T-cell (primary cell): ENCODE measurements at regions not wholly inside any gene's neighbourhood (a gene's known extent, or its start where the extent isn't known, plus 50 kb on each side); places are given as distances from the start of the nearest gene placed in this dataset.

ENCODE experiments used
- ATAC-seq, 4 experiments: fragments of 200-7000 bp in 3 of 4; fragments of 150-1000 bp in 1 of 4; cut with Tn5 transposase; replicated peaks in 1 of 4; 1 replicate in 3 of 4; 2 replicates in 1 of 4; pipeline ENCODE4 v1.10.0; 2021; ENCODE audit warnings: moderate library complexity in 3 of 4, mild to moderate bottlenecking in 2 of 4, moderate number of reproducible peaks in 1 of 4
- CTCF ChIA-PET, 2 donors: fragments of 300-600 bp; sonication (Branson Sonifier 250); formaldehyde crosslinking; loops; one replicate each; lab custom pipeline; 2022; ENCODE audit warnings: antibody characterized with exemption in 2 of 2; lab: Charles Lee
- POLR2A ChIA-PET, 2 donors: fragments of 300-600 bp; sonication (Branson Sonifier 250); formaldehyde crosslinking; loops; one replicate each; lab custom pipeline; 2022; ENCODE audit warnings: antibody characterized with exemption in 2 of 2; lab: Charles Lee
- DNase-seq, 35 experiments: peaks; one replicate each; pipeline versions ENCODE4 v3.0.0 to v3.0.0-alpha.2; 2013 to 2023
- H3K27ac ChIP-seq: one replicate; pipeline ENCODE4 v1.5.1; 2013; ENCODE audit warnings: low read length
- H3K27me3 ChIP-seq, 2 experiments: replicated peaks in 1 of 2; 1 replicate in 1 of 2; 2 replicates in 1 of 2; pipeline versions ENCODE4 v1.6.1 to v1.7.0; 2013; ENCODE audit warnings: low read length in 1 of 2, mixed read lengths in 1 of 2; ENCODE audit not compliant: control insufficient read depth in 2 of 2, insufficient read depth in 2 of 2; ENCODE audit errors: extremely low read depth in 1 of 2
- H3K36me3 ChIP-seq, 2 donors: 1 replicate in 1 of 2; 2 replicates in 1 of 2; pipeline versions ENCODE4 v1.6.1 to v1.7.0; 2013; ENCODE audit warnings: low read length in 1 of 2; ENCODE audit not compliant: control insufficient read depth in 2 of 2, insufficient read depth in 1 of 2; ENCODE audit errors: extremely low read depth in 1 of 2
- H3K4me1 ChIP-seq, 2 experiments: 1 replicate in 1 of 2; 2 replicates in 1 of 2; pipeline versions ENCODE4 v1.6.1 to v1.7.0; 2013; ENCODE audit warnings: low read length in 2 of 2, mixed read lengths in 1 of 2; ENCODE audit not compliant: insufficient read depth in 2 of 2, control insufficient read depth in 1 of 2; ENCODE audit errors: extremely low read depth in 1 of 2
- H3K4me3 ChIP-seq, 2 donors: 1 replicate in 1 of 2; 2 replicates in 1 of 2; pipeline versions ENCODE4 v1.5.1 to v1.7.0; 2013; ENCODE audit warnings: mild to moderate bottlenecking in 2 of 2, low read length in 1 of 2, moderate library complexity in 1 of 2; ENCODE audit not compliant: control insufficient read depth in 1 of 2; ENCODE audit errors: extremely low read depth in 1 of 2
- H3K9me3 ChIP-seq: 2 replicates; pipeline ENCODE4 v1.7.0; 2013
- H3K27ac Mint-ChIP-seq, 2 donors: one replicate each; pipeline ENCODE4 v1.8.0; 2020 to 2021; ENCODE audit warnings: mild to moderate bottlenecking in 2 of 2, mixed read lengths in 2 of 2
- H3K27me3 Mint-ChIP-seq, 2 donors: one replicate each; pipeline ENCODE4 v1.8.0; 2021 to 2022; ENCODE audit warnings: mixed read lengths in 2 of 2
- H3K36me3 Mint-ChIP-seq: one replicate; pipeline ENCODE4 v1.8.0; 2021; ENCODE audit warnings: mixed read lengths
- H3K4me1 Mint-ChIP-seq, 3 donors: one replicate each; pipeline ENCODE4 v1.8.0; 2020 to 2022; ENCODE audit warnings: mixed read lengths in 3 of 3, mild to moderate bottlenecking in 1 of 3
- H3K4me3 Mint-ChIP-seq, 3 donors: one replicate each; pipeline ENCODE4 v1.8.0; 2020 to 2022; ENCODE audit warnings: mild to moderate bottlenecking in 3 of 3, mixed read lengths in 3 of 3, moderate library complexity in 3 of 3
- H3K9me3 Mint-ChIP-seq, 3 donors: one replicate each; pipeline ENCODE4 v1.8.0; 2020 to 2022; ENCODE audit warnings: mixed read lengths in 3 of 3
- WGBS: methylation state at CpG from one replicate; pipeline ENCODE4 v1.1.5; 2013; ENCODE audit warnings: missing lambda C conversion rate; ENCODE audit not compliant: insufficient coverage; 5-methylcytosine and 5-hydroxymethylcytosine counted together

GRCh38 chr15:98067339-98067738 lies 106.8 kb downstream of the ARRDC4 start:
- Mint-ChIP-seq H3K9me3 (no peaks in the 10 kb centered on the region), H3K4me3 (no peak overlapping the region), H3K36me3 (no peaks in the 10 kb centered on the region), H3K27ac (no peak overlapping the region), H3K4me1 (no peaks in the 10 kb centered on the region), H3K27me3 (no peaks in the 10 kb centered on the region)
- H3K36me3 ChIP-seq, result no peaks in the 10 kb centered on the region
- POLR2A ChIA-PET, result no interaction called here
- H3K4me3 ChIP-seq, result no peak overlapping the region
- CTCF ChIA-PET, result no interaction called here
- WGBS, result no CpG with 5 or more reads among the region's 3 CpGs
- H3K27ac ChIP-seq, result no peak overlapping the region
- DNase-seq (no peak), ATAC-seq (no peak)
- no peaks in the 10 kb centered on the region for H3K27me3 ChIP-seq
- H3K4me1 ChIP-seq, result no peaks in the 10 kb centered on the region
- no peaks in the 10 kb centered on the region for H3K9me3 ChIP-seq

GRCh38 chr15:98069256-98069655 lies 108.8 kb downstream of the ARRDC4 start:
- no peak for ATAC-seq
- no CpG with 5 or more reads among the region's 4 CpGs for WGBS
- no peak overlapping the region for H3K4me3 Mint-ChIP-seq

DNA sequence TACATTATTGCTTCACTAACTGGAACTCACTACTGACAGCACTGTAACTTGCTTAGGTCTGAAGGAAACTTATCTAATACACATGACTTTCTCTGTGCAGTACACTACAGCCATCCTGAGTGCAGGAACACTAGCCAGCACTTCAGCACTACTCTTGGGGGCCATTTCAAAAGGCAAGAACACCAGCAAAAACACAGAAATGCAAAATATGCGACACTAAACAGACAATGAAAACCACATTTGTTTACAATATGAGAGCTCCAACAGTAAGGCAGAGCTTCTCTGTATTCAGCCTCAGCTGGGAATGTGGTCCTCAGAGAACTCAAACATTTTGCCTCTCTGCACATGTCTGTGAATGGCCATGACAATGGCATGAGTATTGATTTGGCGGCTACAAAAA lies 109.6 kb downstream of the ARRDC4 start:
- Histone ChIP-seq H3K9me3 (no peaks in the 10 kb centered on the region), H3K4me1 (no peaks in the 10 kb centered on the region), H3K4me3 (no peak overlapping the region), H3K36me3 (no peaks in the 10 kb centered on the region), H3K27ac (no peak overlapping the region), H3K27me3 (no peaks in the 10 kb centered on the region)
- no peaks in the 10 kb centered on the region for H3K9me3 Mint-ChIP-seq
- CTCF ChIA-PET, result no interaction called here
- POLR2A ChIA-PET, result no interaction called here
- no CpG with 5 or more reads among the region's 2 CpGs for WGBS
- no peak overlapping the region for H3K4me3 Mint-ChIP-seq
- DNase-seq (no peak), ATAC-seq (no peak)
- H3K4me1 Mint-ChIP-seq, result no peaks in the 10 kb centered on the region
- no peaks in the 10 kb centered on the region for H3K36me3 Mint-ChIP-seq
- H3K27me3 Mint-ChIP-seq, result no peaks in the 10 kb centered on the region
- H3K27ac Mint-ChIP-seq, result no peak overlapping the region

More at GRCh38 chr15:98069256-98069655, 108.8 kb downstream of the ARRDC4 start:
- H3K4me1 Mint-ChIP-seq, result no peaks in the 10 kb centered on the region
- H3K27me3 Mint-ChIP-seq, result no peaks in the 10 kb centered on the region
- H3K27me3 ChIP-seq, result no peaks in the 10 kb centered on the region
- H3K27ac ChIP-seq, result no peak overlapping the region
- ChIA-PET POLR2A (no interaction called here), CTCF (interaction anchor here in 1 of 2 donors (0.5 kb wide), 1 partner anchor 33 kb away, joined by 4 read pairs; no protein-coding TSS in a partner anchor)
- no peaks in the 10 kb centered on the region for H3K4me1 ChIP-seq
- H3K4me3 ChIP-seq, result no peak overlapping the region
- H3K27ac Mint-ChIP-seq, result no peak overlapping the region
- DNase-seq, result no peak
- H3K36me3 ChIP-seq, result no peaks in the 10 kb centered on the region
- no peaks in the 10 kb centered on the region for H3K9me3 Mint-ChIP-seq
- H3K9me3 ChIP-seq, result no peaks in the 10 kb centered on the region
- no peaks in the 10 kb centered on the region for H3K36me3 Mint-ChIP-seq

DNA sequence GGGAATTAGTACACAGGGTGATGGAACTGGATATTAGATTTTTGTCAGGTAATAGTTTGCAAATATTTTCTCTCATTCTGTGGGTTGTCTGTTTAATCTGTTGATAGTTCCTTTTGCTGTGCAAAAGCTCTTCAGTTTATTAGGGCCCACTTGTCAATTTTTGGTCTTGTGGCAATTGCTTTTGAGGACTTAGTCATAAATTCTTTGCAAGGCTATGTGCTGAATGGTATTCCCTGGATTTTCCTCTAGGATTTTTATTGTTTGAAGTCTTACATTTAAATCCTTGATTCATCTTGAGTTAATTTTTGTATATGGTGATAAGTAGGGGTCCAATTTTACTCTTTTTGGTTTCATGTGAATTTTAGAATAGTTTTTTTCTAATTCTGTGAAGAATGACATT lies 111.3 kb downstream of the ARRDC4 start:
- Mint-ChIP-seq H3K9me3 (no peaks in the 10 kb centered on the region), H3K27ac (no peak overlapping the region), H3K4me3 (no peak overlapping the region), H3K36me3 (no peaks in the 10 kb centered on the region), H3K27me3 (no peaks in the 10 kb centered on the region), H3K4me1 (no peaks in the 10 kb centered on the region)
- DNase-seq (no peak), ATAC-seq (no peak)
- CTCF ChIA-PET, result no interaction called here
- Histone ChIP-seq H3K4me1 (no peaks in the 10 kb centered on the region), H3K27ac (no peak overlapping the region), H3K4me3 (no peak overlapping the region), H3K27me3 (no peaks in the 10 kb centered on the region), H3K36me3 (no peaks in the 10 kb centered on the region), H3K9me3 (no peaks in the 10 kb centered on the region)
- POLR2A ChIA-PET, result no interaction called here

DNA sequence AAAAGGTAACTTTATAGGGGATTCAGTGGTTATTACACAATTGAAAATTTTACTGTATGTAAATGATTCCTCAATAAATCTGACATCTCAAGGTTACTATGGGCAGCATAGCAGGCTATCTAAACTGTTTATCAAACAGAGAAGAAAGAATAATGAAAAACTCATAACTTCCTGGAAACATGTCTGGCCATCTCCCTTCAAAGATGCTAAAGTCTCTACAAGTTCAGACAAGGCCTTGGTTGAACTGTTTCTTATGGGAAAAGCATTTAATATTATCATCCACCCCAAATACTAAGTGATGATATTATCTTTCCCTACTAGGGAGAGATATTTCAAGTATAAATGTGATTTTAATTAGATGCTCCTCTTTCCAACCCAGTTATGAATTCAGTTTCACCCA lies 114.9 kb downstream of the ARRDC4 start:
- Mint-ChIP-seq H3K4me1 (no peaks in the 10 kb centered on the region), H3K27me3 (no peaks in the 10 kb centered on the region), H3K27ac (no peak overlapping the region), H3K4me3 (no peak overlapping the region), H3K9me3 (no peaks in the 10 kb centered on the region), H3K36me3 (no peaks in the 10 kb centered on the region)
- no peak overlapping the region for H3K27ac ChIP-seq
- no peaks in the 10 kb centered on the region for H3K9me3 ChIP-seq
- H3K4me3 ChIP-seq, result no peak overlapping the region
- no peaks in the 10 kb centered on the region for H3K36me3 ChIP-seq
- CTCF ChIA-PET, result no interaction called here
- ATAC-seq (no peak), DNase-seq (no peak)
- POLR2A ChIA-PET, result no interaction called here
- H3K27me3 ChIP-seq, result no peaks in the 10 kb centered on the region
- H3K4me1 ChIP-seq, result no peaks in the 10 kb centered on the region

GRCh38 chr15:98076021-98076816 lies 115.7 kb downstream of the ARRDC4 start:
- Mint-ChIP-seq H3K27ac (no peak overlapping the region), H3K9me3 (no peaks in the 10 kb centered on the region), H3K36me3 (no peaks in the 10 kb centered on the region), H3K4me1 (no peaks in the 10 kb centered on the region), H3K4me3 (no peak overlapping the region), H3K27me3 (no peaks in the 10 kb centered on the region)
- DNase-seq, result no peak
- no peaks in the 10 kb centered on the region for H3K36me3 ChIP-seq
- ChIA-PET CTCF (no interaction called here), POLR2A (no interaction called here)
- no peak overlapping the region for H3K4me3 ChIP-seq
- no peaks in the 10 kb centered on the region for H3K27me3 ChIP-seq
- H3K4me1 ChIP-seq, result no peaks in the 10 kb centered on the region
- no peak for ATAC-seq
- no peaks in the 10 kb centered on the region for H3K9me3 ChIP-seq
- WGBS, result 49% methylated on average over 4 of the region's 8 CpGs
- no peak overlapping the region for H3K27ac ChIP-seq

DNA sequence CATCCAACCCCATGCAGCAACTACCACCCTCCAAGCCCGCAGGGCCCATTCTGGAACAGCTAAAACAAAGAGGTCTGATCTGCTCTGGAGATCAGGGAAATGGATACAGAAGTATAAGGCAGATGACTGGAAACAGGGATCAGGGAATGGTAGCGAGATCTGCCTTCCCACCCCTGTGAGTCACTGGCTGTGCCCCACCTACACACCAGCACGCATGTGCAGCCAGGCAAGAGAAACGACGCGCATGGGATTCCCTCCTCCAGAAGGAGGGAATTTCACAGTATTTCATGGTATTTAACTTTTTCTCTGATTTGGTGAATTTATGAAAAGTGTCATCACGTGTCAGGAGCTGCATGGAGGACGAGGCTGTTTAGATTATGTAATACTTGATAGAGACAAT lies 116.7 kb downstream of the ARRDC4 start:
- Histone ChIP-seq H3K27me3 (no peaks in the 10 kb centered on the region), H3K4me1 (no peaks in the 10 kb centered on the region), H3K9me3 (no peaks in the 10 kb centered on the region), H3K27ac (no peak overlapping the region), H3K4me3 (no peak overlapping the region), H3K36me3 (no peaks in the 10 kb centered on the region)
- Mint-ChIP-seq H3K4me1 (no peaks in the 10 kb centered on the region), H3K4me3 (no peak overlapping the region), H3K9me3 (no peaks in the 10 kb centered on the region), H3K36me3 (no peaks in the 10 kb centered on the region), H3K27me3 (no peaks in the 10 kb centered on the region), H3K27ac (no peak overlapping the region)
- ATAC-seq (no peak), DNase-seq (no peak)
- POLR2A ChIA-PET, result interaction anchor here in 1 of 2 donors (0.6 kb wide), 2 partner anchors 26 to 205 kb away, joined by 3 to 12 read pairs; no protein-coding TSS in a partner anchor
- no CpG with 5 or more reads among the region's 8 CpGs for WGBS
- CTCF ChIA-PET, result no interaction called here
